GM10248 (cell line): ENCODE measurements at regions not wholly inside any gene's neighbourhood (a gene's known extent, or its start where the extent isn't known, plus 50 kb on each side); places are given as distances from the start of the nearest gene placed in this dataset.

Source experiments
- CTCF ChIA-PET: fragments of 300-600 bp; sonication (Branson Sonifier 250); formaldehyde crosslinking; extraction: SDS; loops from one replicate; lab custom pipeline; 2021; ENCODE audit warnings: antibody characterized with exemption; lab: Yijun Ruan, JAX
- POLR2A ChIA-PET: fragments of 350-650 bp; sonication (Branson Sonifier 250); formaldehyde crosslinking; extraction: SDS; loops from one replicate; lab custom pipeline; 2020; ENCODE audit warnings: antibody characterized with exemption; lab: Yijun Ruan, JAX
- DNase-seq: peaks from one replicate; pipeline ENCODE4 v3.0.0; 2012; ENCODE audit errors: extremely low spot score
- CTCF ChIP-seq: IDR thresholded peaks from 2 replicates; pipeline ENCODE4 v1.5.1; 2012; ENCODE audit warnings: mild to moderate bottlenecking, low read depth; ENCODE audit errors: extremely low read depth, missing control alignments, control extremely low read depth

GRCh38 chr15:87755226-87755625, 501.3 kb downstream of the NTRK3 start:
- CTCF ChIA-PET, result no interaction called here
- DNase-seq, result no peak
- POLR2A ChIA-PET, result no interaction called here
- TF ChIP-seq CTCF, result no peak

- no peak for DNase-seq
- no peak for TF ChIP-seq CTCF
- POLR2A ChIA-PET, result no interaction called here
- CTCF ChIA-PET, result no interaction called here
Observed at GRCh38 chr15:87753539-87753938, 503.0 kb downstream of the NTRK3 start.

GRCh38 chr15:87752250-87752951, 504.1 kb downstream of the NTRK3 start:
- no peak for DNase-seq
- CTCF ChIA-PET, result no interaction called here

GRCh38 chr15:87748483-87748882, 508.1 kb downstream of the NTRK3 start:
- TF ChIP-seq CTCF, result no peak
- CTCF ChIA-PET, result interaction anchor here (0.9 to 1.0 kb wide), 2 partner anchors 9 to 11 kb away, joined by 3 read pairs; no protein-coding TSS in a partner anchor
- POLR2A ChIA-PET, result no interaction called here
- DNase-seq, result no peak

More at GRCh38 chr15:87752250-87752951, 504.1 kb downstream of the NTRK3 start:
- TF ChIP-seq CTCF, result no peak
- POLR2A ChIA-PET, result no interaction called here

- CTCF ChIA-PET, result no interaction called here
- POLR2A ChIA-PET, result no interaction called here
- no peak for DNase-seq
- no peak for TF ChIP-seq CTCF
Observed at GRCh38 chr15:87747087-87747486, 509.5 kb downstream of the NTRK3 start.

- POLR2A ChIA-PET, result no interaction called here
- CTCF ChIA-PET, result no interaction called here
- TF ChIP-seq CTCF, result no peak
- no peak for DNase-seq
Observed at GRCh38 chr15:87746333-87746732, 510.2 kb downstream of the NTRK3 start.
